Keratinocyte (primary cell): ENCODE measurements at regions not wholly inside any gene's neighbourhood (a gene's known extent, or its start where the extent isn't known, plus 50 kb on each side); places are given as distances from the start of the nearest gene placed in this dataset.

Source experiments
- DNase-seq: peaks from one replicate; pipeline ENCODE4 v3.0.0-alpha.2; 2011; ENCODE audit warnings: low read depth, missing footprints, low spot score
- FAIRE-seq: peaks from 2 replicates; lab custom pipeline; 2011; peaks lifted over from hg19 to GRCh38; lab: Jason Lieb, UNC
- H2AFZ ChIP-seq: 2 replicates; pipeline ENCODE4 v1.6.0; 2012; ENCODE audit warnings: low read length, control low read depth, inconsistent platforms; ENCODE audit not compliant: control insufficient read depth
- H3K27ac ChIP-seq: 2 replicates; pipeline ENCODE4 v1.5.1; 2011; ENCODE audit warnings: low read length; ENCODE audit not compliant: control insufficient read depth, insufficient read depth
- H3K27me3 ChIP-seq: 3 replicates; pipeline ENCODE4 v1.6.0; 2011; ENCODE audit warnings: low read length; ENCODE audit not compliant: control insufficient read depth, insufficient read depth; ENCODE audit errors: extremely low read depth
- H3K36me3 ChIP-seq, 2 experiments: 2 replicates in 1 of 2; 3 replicates in 1 of 2; pipeline ENCODE4 v1.5.1; 2011; ENCODE audit warnings: low read length in 2 of 2, mild to moderate bottlenecking in 1 of 2; ENCODE audit not compliant: control insufficient read depth in 2 of 2, insufficient read depth in 2 of 2; ENCODE audit errors: extremely low read depth in 1 of 2
- H3K4me1 ChIP-seq: 3 replicates; pipeline ENCODE4 v1.5.1; 2011; ENCODE audit warnings: low read length; ENCODE audit not compliant: control insufficient read depth, insufficient read depth; ENCODE audit errors: extremely low read depth
- H3K4me2 ChIP-seq: 3 replicates; pipeline ENCODE4 v1.6.0; 2011; ENCODE audit warnings: low read depth, low read length; ENCODE audit not compliant: control insufficient read depth, insufficient read depth; ENCODE audit errors: extremely low read depth
- H3K4me3 ChIP-seq, 3 experiments: fragments of 200-600 bp in 1 of 3; sonication (generic) in 1 of 3; 2 replicates in 2 of 3; 3 replicates in 1 of 3; pipeline ENCODE4 v1.5.1; 2011 to 2016; ENCODE audit warnings: low read length in 3 of 3, mild to moderate bottlenecking in 3 of 3, control low read depth in 2 of 3, inconsistent platforms in 1 of 3, low read depth in 1 of 3, mixed read lengths in 1 of 3, mixed run types in 1 of 3, moderate library complexity in 1 of 3; ENCODE audit not compliant: control insufficient read depth in 2 of 3, insufficient read depth in 2 of 3; ENCODE audit errors: extremely low read depth in 1 of 3
- H3K79me2 ChIP-seq: 2 replicates; pipeline ENCODE4 v1.6.0; 2012; ENCODE audit warnings: low read length; ENCODE audit not compliant: control insufficient read depth, insufficient read depth
- H3K9ac ChIP-seq: 3 replicates; pipeline ENCODE4 v1.6.0; 2011; ENCODE audit warnings: low read length; ENCODE audit not compliant: control insufficient read depth, insufficient read depth; ENCODE audit errors: extremely low read depth
- H3K9me1 ChIP-seq: 3 replicates; pipeline ENCODE4 v1.6.0; 2011; ENCODE audit warnings: low read length; ENCODE audit not compliant: control insufficient read depth, insufficient read depth; ENCODE audit errors: extremely low read depth
- H3K9me3 ChIP-seq: 2 replicates; pipeline ENCODE4 v1.5.1; 2012; ENCODE audit warnings: low read depth, low read length; ENCODE audit not compliant: control insufficient read depth
- H4K20me1 ChIP-seq: 3 replicates; pipeline ENCODE4 v1.6.0; 2011; ENCODE audit warnings: low read length; ENCODE audit not compliant: control insufficient read depth, insufficient read depth; ENCODE audit errors: extremely low read depth
- CTCF ChIP-seq, 3 experiments: IDR thresholded peaks in 1 of 3; conservative IDR thresholded peaks in 1 of 3; optimal IDR thresholded peaks in 1 of 3; 2 replicates in 2 of 3; 3 replicates in 1 of 3; pipeline versions ENCODE3 to v1.5.1; 2011; ENCODE audit warnings: low read length in 3 of 3, mild to moderate bottlenecking in 3 of 3, moderate library complexity in 2 of 3, control low read depth in 1 of 3, inconsistent platforms in 1 of 3; ENCODE audit not compliant: insufficient read depth in 2 of 3; ENCODE audit errors: extremely low read depth in 1 of 3
- EZH2 ChIP-seq: IDR thresholded peaks from one replicate; pipeline ENCODE4 v1.6.1; 2012; ENCODE audit warnings: inconsistent platforms, mild to moderate bottlenecking, low read length, moderate library complexity
- dilution Hi-C: fragments of 300-500 bp; cut with MboI; formaldehyde crosslinking; loops from one replicate; pipeline ENCODE4 v1.7.0; 2020; ENCODE audit warnings: low sequenced_read_pairs; ENCODE audit not compliant: extremely low pct_ligation_motif_present

GRCh38 chr2:157056200-157056676 is 201.3 kb upstream of the GALNT5 start:
- Histone ChIP-seq H3K27me3 (no peaks in the 10 kb centered on the region), H3K79me2 (no peaks in the 10 kb centered on the region), H3K9me3 (no peaks in the 10 kb centered on the region), H2AFZ (no peak overlapping the region), H3K36me3 (no peaks in the 10 kb centered on the region), H3K4me2 (no peak overlapping the region), H3K4me1 (no peaks in the 10 kb centered on the region), H3K9me1 (no peaks in the 10 kb centered on the region), H3K9ac (no peak overlapping the region), H3K27ac (no peak overlapping the region), H3K4me3 (no peak overlapping the region), H4K20me1 (no peaks in the 10 kb centered on the region)
- dilution Hi-C loops = no loop called here
- no peak for TF ChIP-seq CTCF (optimal IDR thresholded peaks at IDR 0.05 in 1 of 3, IDR thresholded peaks at IDR 0.05 in 1 of 3, conservative IDR thresholded peaks at IDR 0.05 in 1 of 3; ENCODE audit: extremely low read depth in 1 of 3, insufficient read depth in 2 of 3, low read length in 3 of 3)
- no peak for TF ChIP-seq EZH2
- FAIRE-seq = no peak
- no peak for DNase-seq

- H3K9ac ChIP-seq = no peak overlapping the region
- H3K27ac ChIP-seq = no peak overlapping the region
- H3K4me1 ChIP-seq = no peaks in the 10 kb centered on the region
- no peaks in the 10 kb centered on the region for H4K20me1 ChIP-seq
- no peak overlapping the region for H3K4me2 ChIP-seq
- no peak overlapping the region for H3K4me3 ChIP-seq
- no peak for FAIRE-seq
- no peak overlapping the region for H2AFZ ChIP-seq
- no peak for DNase-seq
- no peaks in the 10 kb centered on the region for H3K27me3 ChIP-seq
- dilution Hi-C loops = no loop called here
- no peaks in the 10 kb centered on the region for H3K79me2 ChIP-seq
- H3K36me3 ChIP-seq = no peaks in the 10 kb centered on the region
- TF ChIP-seq CTCF (optimal IDR thresholded peaks at IDR 0.05 in 1 of 3, IDR thresholded peaks at IDR 0.05 in 1 of 3, conservative IDR thresholded peaks at IDR 0.05 in 1 of 3; ENCODE audit: extremely low read depth in 1 of 3, insufficient read depth in 2 of 3, low read length in 3 of 3) (no peak), EZH2 (no peak)
- H3K9me3 ChIP-seq = no peaks in the 10 kb centered on the region
- H3K9me1 ChIP-seq = no peaks in the 10 kb centered on the region
Observed at GRCh38 chr2:157058161-157058560, 199.3 kb upstream of the GALNT5 start.
